Type B pancreatic cell (in vitro differentiated cells): ENCODE measurements at regions not wholly inside any gene's neighbourhood (a gene's known extent, or its start where the extent isn't known, plus 50 kb on each side); places are given as distances from the start of the nearest gene placed in this dataset.
A peak's percentile ranks its signal among the peaks of the same experiment; 100 is the strongest.

Experiments used
- DNase-seq: peaks from one replicate; pipeline ENCODE4 v3.0.0; 2021; ENCODE audit warnings: mixed read lengths; ENCODE audit not compliant: unreplicated experiment; ENCODE audit errors: extremely low spot score
- H3K27ac Mint-ChIP-seq: 2 replicates; pipeline ENCODE4 v1.8.0; 2021; ENCODE audit warnings: mild to moderate bottlenecking, mixed read lengths
- H3K27me3 Mint-ChIP-seq: 2 replicates; pipeline ENCODE4 v1.8.0; 2021; ENCODE audit warnings: mixed read lengths
- H3K36me3 Mint-ChIP-seq: 2 replicates; pipeline ENCODE4 v1.8.0; 2021; ENCODE audit warnings: mixed read lengths
- H3K4me1 Mint-ChIP-seq: one replicate; pipeline ENCODE4 v1.8.0; 2021; ENCODE audit warnings: mixed read lengths; ENCODE audit not compliant: unreplicated experiment
- H3K4me3 Mint-ChIP-seq: 2 replicates; pipeline ENCODE4 v1.8.0; 2021; ENCODE audit warnings: mild to moderate bottlenecking, mixed read lengths
- H3K9me3 Mint-ChIP-seq: 2 replicates; pipeline ENCODE4 v1.8.0; 2021; ENCODE audit warnings: mixed read lengths
- CTCF ChIP-seq: fragments of 200-600 bp; sonication (generic); conservative IDR thresholded peaks from 2 replicates; pipeline ENCODE4 v1.5.0; 2021; ENCODE audit warnings: antibody characterized with exemption, mild to moderate bottlenecking

- no peaks in the 10 kb centered on the region for H3K9me3 Mint-ChIP-seq
- DNase-seq, result no peak
- no peaks in the 10 kb centered on the region for H3K36me3 Mint-ChIP-seq
- TF ChIP-seq CTCF, result no peak
- H3K27ac Mint-ChIP-seq, result no peak overlapping the region
- H3K27me3 Mint-ChIP-seq, result peaks cover 8% of the 10 kb centered on the region
- no peak overlapping the region for H3K4me3 Mint-ChIP-seq
- H3K4me1 Mint-ChIP-seq, result no peaks in the 10 kb centered on the region
Observed at GRCh38 chr16:13863075-13863765, 56.7 kb upstream of the ERCC4 start.

GRCh38 chr16:13864689-13865088, 55.3 kb upstream of the ERCC4 start:
- Mint-ChIP-seq H3K36me3 (no peaks in the 10 kb centered on the region), H3K9me3 (no peaks in the 10 kb centered on the region), H3K27me3 (peaks cover 8% of the 10 kb centered on the region), H3K4me1 (no peaks in the 10 kb centered on the region), H3K4me3 (no peak overlapping the region), H3K27ac (no peak overlapping the region)
- TF ChIP-seq CTCF, result no peak
- DNase-seq, result no peak

GRCh38 chr16:13866073-13866472, 53.9 kb upstream of the ERCC4 start:
- H3K27ac Mint-ChIP-seq, result no peak overlapping the region
- peaks cover 7% of the 10 kb centered on the region for H3K27me3 Mint-ChIP-seq
- TF ChIP-seq CTCF, result peak; percentile 75
- no peaks in the 10 kb centered on the region for H3K36me3 Mint-ChIP-seq
- no peaks in the 10 kb centered on the region for H3K4me1 Mint-ChIP-seq
- no peak for DNase-seq
- H3K9me3 Mint-ChIP-seq, result no peaks in the 10 kb centered on the region
- H3K4me3 Mint-ChIP-seq, result no peak overlapping the region
